ENCODE measurements at regions not wholly inside any gene's neighbourhood (a gene's known extent, or its start where the extent isn't known, plus 50 kb on each side); places are given as distances from the start of the nearest gene placed in this dataset.

- no peak for DNase-seq (ENCODE audit: low read depth in 1 of 2, low spot score in 1 of 2)
- no peak overlapping the region for H3K27ac ChIP-seq (replicated peaks)
- TF ChIP-seq POLR2AphosphoS5 (IDR thresholded peaks at IDR 0.05; ENCODE audit: low read depth) (no peak), REST (IDR thresholded peaks at IDR 0.05; ENCODE audit: insufficient replicate concordance, low read depth) (no peak), CTCF (IDR thresholded peaks at IDR 0.05; ENCODE audit: insufficient read depth, low read length) (no peak), SPI1 (IDR thresholded peaks at IDR 0.05; ENCODE audit: borderline replicate concordance, low read depth) (no peak), GABPA (IDR thresholded peaks at IDR 0.05; ENCODE audit: low read depth) (no peak)
- H3K27me3 ChIP-seq (ENCODE audit: insufficient read depth, poor library complexity, severe bottlenecking), result no peaks in the 10 kb centered on the region
- no peak overlapping the region for H3K4me3 ChIP-seq (replicated peaks; ENCODE audit: insufficient read depth, low read length)
These were observed 473.3 kb upstream of the HS6ST1 start for GRCh38 chr2:128791985-128792320.

- H3K27ac ChIP-seq (replicated peaks), result no peak overlapping the region
- H3K27me3 ChIP-seq (ENCODE audit: insufficient read depth, poor library complexity, severe bottlenecking), result no peaks in the 10 kb centered on the region
- DNase-seq (ENCODE audit: low read depth in 1 of 2, low spot score in 1 of 2), result no peak
- no peak overlapping the region for H3K4me3 ChIP-seq (replicated peaks; ENCODE audit: insufficient read depth, low read length)
- no peak for TF ChIP-seq CTCF (IDR thresholded peaks at IDR 0.05; ENCODE audit: insufficient read depth, low read length)
- TF ChIP-seq GABPA (IDR thresholded peaks at IDR 0.05; ENCODE audit: low read depth), result no peak
- no peak for TF ChIP-seq REST (IDR thresholded peaks at IDR 0.05; ENCODE audit: insufficient replicate concordance, low read depth)
- TF ChIP-seq POLR2AphosphoS5 (IDR thresholded peaks at IDR 0.05; ENCODE audit: low read depth), result no peak
- no peak for TF ChIP-seq SPI1 (IDR thresholded peaks at IDR 0.05; ENCODE audit: borderline replicate concordance, low read depth)
These were observed 473.9 kb upstream of the HS6ST1 start for GRCh38 chr2:128792476-128793054.

GRCh38 chr2:128793404-128793803 is 474.7 kb upstream of the HS6ST1 start:
- DNase-seq (ENCODE audit: low read depth in 1 of 2, low spot score in 1 of 2), result no peak
- Histone ChIP-seq H3K27ac (replicated peaks) (no peak overlapping the region), H3K27me3 (ENCODE audit: insufficient read depth, poor library complexity, severe bottlenecking) (no peaks in the 10 kb centered on the region), H3K4me3 (replicated peaks; ENCODE audit: insufficient read depth, low read length) (no peak overlapping the region)
- TF ChIP-seq GABPA (IDR thresholded peaks at IDR 0.05; ENCODE audit: low read depth) (no peak), REST (IDR thresholded peaks at IDR 0.05; ENCODE audit: insufficient replicate concordance, low read depth) (no peak), CTCF (IDR thresholded peaks at IDR 0.05; ENCODE audit: insufficient read depth, low read length) (no peak), POLR2AphosphoS5 (IDR thresholded peaks at IDR 0.05; ENCODE audit: low read depth) (no peak), SPI1 (IDR thresholded peaks at IDR 0.05; ENCODE audit: borderline replicate concordance, low read depth) (no peak)

Data from HL-60 (cell line).